Gastroesophageal sphincter (tissue), 3 donors: ENCODE measurements at regions not wholly inside any gene's neighbourhood (a gene's known extent, or its start where the extent isn't known, plus 50 kb on each side); places are given as distances from the start of the nearest gene placed in this dataset.

Experiments
- CTCF ChIP-seq, 4 experiments: fragments of 200-600 bp in 2 of 4; fragments of 450-650 bp in 2 of 4; sonication (generic) in 1 of 4; IDR thresholded peaks; one replicate each; pipeline ENCODE4 v1.5.1; 2017 to 2019; ENCODE audit warnings: antibody characterized with exemption in 4 of 4, mild to moderate bottlenecking in 2 of 4, moderate library complexity in 2 of 4
- EP300 ChIP-seq: sonication (generic); formaldehyde crosslinking; IDR thresholded peaks from one replicate; pipeline ENCODE4 v1.6.1; 2017; ENCODE audit warnings: antibody characterized with exemption, mild to moderate bottlenecking
- POLR2AphosphoS5 ChIP-seq: sonication (generic); formaldehyde crosslinking; IDR thresholded peaks from one replicate; pipeline ENCODE4 v1.6.1; 2017; ENCODE audit warnings: antibody characterized with exemption

GRCh38 chr12:128190614-128191013 is 76.4 kb upstream of the TMEM132C start:
- TF ChIP-seq CTCF (IDR thresholded peaks at IDR 0.05) (peak in 2 of 4 experiments; percentile 14 to 35), POLR2AphosphoS5 (no peak), EP300 (no peak)
